A549 (cell line): ENCODE measurements at regions not wholly inside any gene's neighbourhood (a gene's known extent, or its start where the extent isn't known, plus 50 kb on each side); places are given as distances from the start of the nearest gene placed in this dataset.

Experiments used
- CEBPB ChIP-seq, 2 experiments: fragments of >200 bp in 1 of 2; sonication (Bioruptor Twin) in 1 of 2; formaldehyde crosslinking in 1 of 2; IDR thresholded peaks; 2 replicates each; pipeline ENCODE4 v1.6.1; 2012 to 2016
- CHD2 ChIP-seq: fragments of 150-350 bp; IDR thresholded peaks from 2 replicates; pipeline ENCODE4 v1.6.1; 2014; ENCODE audit warnings: low read length; ENCODE audit not compliant: partially characterized antibody
- EHF ChIP-seq: fragments of 250-450 bp; sonication (Bioruptor Pico); IDR thresholded peaks from 2 replicates; pipeline ENCODE4 v1.5.0; 2020; ENCODE audit warnings: mild to moderate bottlenecking
- EHMT2 ChIP-seq: fragments of 200-600 bp; sonication (generic); IDR thresholded peaks from 2 replicates; pipeline ENCODE4 v1.6.1; 2016; ENCODE audit warnings: antibody characterized with exemption, low read depth, mild to moderate bottlenecking, moderate library complexity
- EP300 ChIP-seq, 2 experiments: fragments of >200 bp; sonication (Bioruptor Twin); formaldehyde crosslinking; IDR thresholded peaks; 2 replicates in 1 of 2; 3 replicates in 1 of 2; pipeline ENCODE4 v1.6.1; 2016 to 2017
- KDM1A ChIP-seq: fragments of 200-600 bp; sonication (generic); IDR thresholded peaks from 2 replicates; pipeline ENCODE4 v1.6.1; 2016; ENCODE audit warnings: low read depth, mild to moderate bottlenecking
- KDM5A ChIP-seq: fragments of 200-600 bp; sonication (generic); IDR thresholded peaks from 2 replicates; pipeline ENCODE4 v1.6.1; 2016; ENCODE audit warnings: antibody characterized with exemption, mild to moderate bottlenecking
- MYC ChIP-seq: IDR thresholded peaks from 2 replicates; pipeline ENCODE4 v1.6.1; 2012; ENCODE audit warnings: mild to moderate bottlenecking, inconsistent platforms, low read length, improper control_type of control experiment, borderline replicate concordance
- POLR2A ChIP-seq: IDR thresholded peaks from 2 replicates; pipeline ENCODE4 v1.6.1; 2012; ENCODE audit warnings: mild to moderate bottlenecking, low read length
- SREBF2 ChIP-seq: fragments of 450-650 bp; IDR thresholded peaks from 2 replicates; pipeline ENCODE4 v1.6.1; 2014; ENCODE audit warnings: mild to moderate bottlenecking, moderate library complexity
- ZSCAN20 ChIP-seq: fragments of 250-450 bp; sonication (Bioruptor Pico); IDR thresholded peaks from 2 replicates; pipeline ENCODE4 v1.8.0; 2022; ENCODE audit warnings: mild to moderate bottlenecking, moderate library complexity
- TF ChIP-seq, protein P1 (sequence below): fragments of >200 bp; sonication (Bioruptor Twin); formaldehyde crosslinking; IDR thresholded peaks from 3 replicates; pipeline ENCODE4 v1.5.1; 2016
- TF ChIP-seq, protein P2 (sequence below): fragments of 200-600 bp; sonication (generic); IDR thresholded peaks from 2 replicates; pipeline ENCODE4 v1.6.1; 2016; ENCODE audit warnings: antibody characterized with exemption, mild to moderate bottlenecking, moderate library complexity

DNA sequence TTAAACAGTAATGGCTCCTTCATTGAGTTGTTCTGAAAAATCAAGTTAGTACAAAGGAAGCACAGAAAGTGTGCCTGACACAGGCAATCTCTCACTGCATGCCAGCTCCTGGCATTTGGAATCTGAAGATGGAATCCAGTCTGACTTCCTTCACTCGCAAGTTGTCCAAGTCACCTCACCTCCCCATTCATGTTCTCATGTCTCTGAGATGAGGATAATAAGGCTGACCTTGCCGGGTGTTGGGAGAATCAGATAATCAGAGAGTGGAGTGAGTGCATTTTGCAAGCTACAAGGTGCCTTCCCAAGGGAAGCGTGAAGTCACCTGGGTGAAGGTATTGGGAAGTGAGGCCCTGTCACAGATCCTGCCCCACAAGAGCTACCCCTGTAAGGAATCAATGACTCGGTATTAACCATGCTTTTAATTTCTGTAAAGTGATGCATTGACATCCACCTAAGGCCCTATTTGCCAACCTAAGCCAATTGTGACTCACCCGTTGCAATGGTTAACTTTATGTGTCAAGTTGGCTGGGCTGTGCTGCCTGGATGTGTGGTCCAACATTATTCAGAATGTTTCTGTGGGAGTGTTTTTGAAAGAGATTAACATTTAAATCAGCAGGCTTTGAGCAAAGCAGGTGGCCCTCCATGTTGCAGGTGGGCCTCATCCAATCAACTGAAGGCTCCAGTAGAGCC lies 62.5 kb upstream of the TARBP1 start:
- no peak for TF ChIP-seq EHF (CRISPR knock-in tag)
- TF ChIP-seq POLR2A: no peak
- no peak for TF ChIP-seq EHMT2
- no peak for TF ChIP-seq SREBF2
- TF ChIP-seq, protein P1, sequence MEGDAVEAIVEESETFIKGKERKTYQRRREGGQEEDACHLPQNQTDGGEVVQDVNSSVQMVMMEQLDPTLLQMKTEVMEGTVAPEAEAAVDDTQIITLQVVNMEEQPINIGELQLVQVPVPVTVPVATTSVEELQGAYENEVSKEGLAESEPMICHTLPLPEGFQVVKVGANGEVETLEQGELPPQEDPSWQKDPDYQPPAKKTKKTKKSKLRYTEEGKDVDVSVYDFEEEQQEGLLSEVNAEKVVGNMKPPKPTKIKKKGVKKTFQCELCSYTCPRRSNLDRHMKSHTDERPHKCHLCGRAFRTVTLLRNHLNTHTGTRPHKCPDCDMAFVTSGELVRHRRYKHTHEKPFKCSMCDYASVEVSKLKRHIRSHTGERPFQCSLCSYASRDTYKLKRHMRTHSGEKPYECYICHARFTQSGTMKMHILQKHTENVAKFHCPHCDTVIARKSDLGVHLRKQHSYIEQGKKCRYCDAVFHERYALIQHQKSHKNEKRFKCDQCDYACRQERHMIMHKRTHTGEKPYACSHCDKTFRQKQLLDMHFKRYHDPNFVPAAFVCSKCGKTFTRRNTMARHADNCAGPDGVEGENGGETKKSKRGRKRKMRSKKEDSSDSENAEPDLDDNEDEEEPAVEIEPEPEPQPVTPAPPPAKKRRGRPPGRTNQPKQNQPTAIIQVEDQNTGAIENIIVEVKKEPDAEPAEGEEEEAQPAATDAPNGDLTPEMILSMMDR: no peak
- TF ChIP-seq, protein P2, sequence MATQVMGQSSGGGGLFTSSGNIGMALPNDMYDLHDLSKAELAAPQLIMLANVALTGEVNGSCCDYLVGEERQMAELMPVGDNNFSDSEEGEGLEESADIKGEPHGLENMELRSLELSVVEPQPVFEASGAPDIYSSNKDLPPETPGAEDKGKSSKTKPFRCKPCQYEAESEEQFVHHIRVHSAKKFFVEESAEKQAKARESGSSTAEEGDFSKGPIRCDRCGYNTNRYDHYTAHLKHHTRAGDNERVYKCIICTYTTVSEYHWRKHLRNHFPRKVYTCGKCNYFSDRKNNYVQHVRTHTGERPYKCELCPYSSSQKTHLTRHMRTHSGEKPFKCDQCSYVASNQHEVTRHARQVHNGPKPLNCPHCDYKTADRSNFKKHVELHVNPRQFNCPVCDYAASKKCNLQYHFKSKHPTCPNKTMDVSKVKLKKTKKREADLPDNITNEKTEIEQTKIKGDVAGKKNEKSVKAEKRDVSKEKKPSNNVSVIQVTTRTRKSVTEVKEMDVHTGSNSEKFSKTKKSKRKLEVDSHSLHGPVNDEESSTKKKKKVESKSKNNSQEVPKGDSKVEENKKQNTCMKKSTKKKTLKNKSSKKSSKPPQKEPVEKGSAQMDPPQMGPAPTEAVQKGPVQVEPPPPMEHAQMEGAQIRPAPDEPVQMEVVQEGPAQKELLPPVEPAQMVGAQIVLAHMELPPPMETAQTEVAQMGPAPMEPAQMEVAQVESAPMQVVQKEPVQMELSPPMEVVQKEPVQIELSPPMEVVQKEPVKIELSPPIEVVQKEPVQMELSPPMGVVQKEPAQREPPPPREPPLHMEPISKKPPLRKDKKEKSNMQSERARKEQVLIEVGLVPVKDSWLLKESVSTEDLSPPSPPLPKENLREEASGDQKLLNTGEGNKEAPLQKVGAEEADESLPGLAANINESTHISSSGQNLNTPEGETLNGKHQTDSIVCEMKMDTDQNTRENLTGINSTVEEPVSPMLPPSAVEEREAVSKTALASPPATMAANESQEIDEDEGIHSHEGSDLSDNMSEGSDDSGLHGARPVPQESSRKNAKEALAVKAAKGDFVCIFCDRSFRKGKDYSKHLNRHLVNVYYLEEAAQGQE: no peak
- no peak for TF ChIP-seq KDM1A
- TF ChIP-seq KDM5A: no peak
- TF ChIP-seq CHD2: no peak
- no peak for TF ChIP-seq EP300 (IDR thresholded peaks at IDR 0.05)
- TF ChIP-seq MYC: no peak
- TF ChIP-seq CEBPB (IDR thresholded peaks at IDR 0.05): no peak
- no peak for TF ChIP-seq ZSCAN20 (CRISPR knock-in tag)
